NT2/D1 (cell line): ENCODE measurements at regions not wholly inside any gene's neighbourhood (a gene's known extent, or its start where the extent isn't known, plus 50 kb on each side); places are given as distances from the start of the nearest gene placed in this dataset.
A peak's percentile ranks its signal among the peaks of the same experiment; 100 is the strongest.

ENCODE experiments used
- DNase-seq: peaks from one replicate; pipeline ENCODE4 v3.0.0-alpha.2; 2011; ENCODE audit warnings: low read depth, low spot score
- H3K27me3 ChIP-seq: 2 replicates; pipeline ENCODE4 v1.6.0; 2011; ENCODE audit warnings: mild to moderate bottlenecking; ENCODE audit not compliant: insufficient read length, insufficient read depth
- H3K36me3 ChIP-seq: 2 replicates; pipeline ENCODE4 v1.6.1; 2011; ENCODE audit warnings: mild to moderate bottlenecking, low read length, mixed read lengths; ENCODE audit not compliant: insufficient read depth, insufficient read length
- H3K4me1 ChIP-seq: 2 replicates; pipeline ENCODE4 v1.5.1; 2011; ENCODE audit not compliant: insufficient read depth, insufficient read length
- H3K4me3 ChIP-seq: 2 replicates; pipeline ENCODE4 v1.5.1; 2011; ENCODE audit warnings: low read depth; ENCODE audit not compliant: insufficient read length
- H3K9ac ChIP-seq: 2 replicates; pipeline ENCODE4 v1.6.0; 2011; ENCODE audit warnings: low read depth; ENCODE audit not compliant: insufficient read length
- H3K9me3 ChIP-seq: 2 replicates; pipeline ENCODE4 v1.5.1; 2011; ENCODE audit warnings: mild to moderate bottlenecking, low read length; ENCODE audit not compliant: insufficient read depth
- SUZ12 ChIP-seq: IDR thresholded peaks from 2 replicates; pipeline ENCODE4 v1.6.1; 2011; ENCODE audit not compliant: insufficient read length, insufficient read depth; ENCODE audit errors: extremely low read depth
- YY1 ChIP-seq: IDR thresholded peaks from 2 replicates; pipeline ENCODE4 v1.6.1; 2011; ENCODE audit not compliant: insufficient read length, insufficient read depth
- ZNF274 ChIP-seq: IDR thresholded peaks from 2 replicates; pipeline ENCODE4 v1.6.1; 2011; ENCODE audit warnings: mild to moderate bottlenecking, low read depth, low read length

DNA sequence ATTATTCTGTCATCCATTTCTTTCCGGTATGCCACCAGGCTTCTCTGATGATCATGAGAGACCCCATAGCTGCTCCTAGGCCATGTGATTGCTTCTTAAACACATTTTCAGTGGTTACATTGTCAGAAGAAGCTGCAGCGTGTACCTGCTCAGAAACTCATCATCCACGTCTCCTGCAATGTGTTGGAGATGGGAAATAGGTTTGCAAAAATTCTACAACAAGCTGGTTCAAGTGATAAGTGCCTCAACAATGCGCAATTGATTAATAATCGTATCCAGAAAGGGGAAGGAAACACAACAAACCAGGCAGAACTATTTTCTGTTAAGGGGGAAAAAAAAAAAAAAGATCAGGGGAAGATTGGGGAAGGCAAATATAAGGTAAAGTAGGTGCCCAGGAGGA lies 75.7 kb upstream of the THUMPD2 start:
- Histone ChIP-seq H3K36me3 (no peaks in the 10 kb centered on the region), H3K4me1 (no peaks in the 10 kb centered on the region), H3K9ac (no peak overlapping the region), H3K9me3 (no peaks in the 10 kb centered on the region), H3K27me3 (no peaks in the 10 kb centered on the region), H3K4me3 (no peak overlapping the region)
- TF ChIP-seq YY1 (no peak), ZNF274 (no peak), SUZ12 (no peak)
- no peak for DNase-seq

DNA sequence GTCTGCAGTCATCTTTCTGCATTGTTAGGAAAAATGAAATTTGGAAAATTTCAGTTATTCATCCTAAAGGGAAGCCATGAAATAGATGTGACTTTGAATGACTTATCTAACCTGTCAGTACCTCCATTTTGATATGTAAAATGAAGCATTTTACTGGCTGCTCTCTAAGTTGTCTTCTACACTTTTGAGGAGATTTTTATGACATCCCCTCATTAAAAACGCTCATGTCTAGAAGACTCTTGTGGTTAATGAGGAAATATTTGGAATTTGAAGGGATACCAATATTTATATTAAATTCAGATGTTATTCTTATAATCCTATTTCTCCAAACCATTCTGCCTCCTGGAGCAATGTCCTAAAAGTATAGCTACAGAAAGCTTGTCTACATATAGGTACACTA lies 73.8 kb upstream of the THUMPD2 start:
- Histone ChIP-seq H3K9me3 (no peaks in the 10 kb centered on the region), H3K27me3 (no peaks in the 10 kb centered on the region), H3K4me1 (no peaks in the 10 kb centered on the region), H3K4me3 (no peak overlapping the region), H3K36me3 (no peaks in the 10 kb centered on the region), H3K9ac (no peak overlapping the region)
- TF ChIP-seq YY1 = no peak
- TF ChIP-seq ZNF274 = no peak
- no peak for TF ChIP-seq SUZ12
- no peak for DNase-seq

DNA sequence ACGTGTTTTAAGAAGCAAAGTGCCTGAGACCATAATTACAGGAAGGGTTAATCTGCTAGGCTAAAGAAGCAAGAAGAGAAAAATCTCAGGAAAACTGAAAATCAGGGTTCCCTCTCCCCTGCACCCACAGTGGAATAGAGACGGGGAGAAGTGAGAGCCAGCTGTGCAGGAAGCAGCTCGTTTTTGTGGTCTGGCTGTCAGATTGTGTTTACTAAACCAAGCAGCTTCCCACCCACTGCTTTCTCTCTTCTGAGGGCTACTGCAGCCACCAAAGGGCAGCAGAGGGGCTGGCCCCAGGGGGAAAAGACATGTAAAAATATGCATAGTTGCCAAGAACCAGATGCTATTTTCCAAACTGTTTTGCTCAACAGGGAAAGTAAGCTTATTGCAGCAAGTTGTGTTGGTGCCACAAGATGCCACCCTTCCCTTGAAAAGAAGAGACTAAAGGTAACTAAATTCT lies 72.6 kb upstream of the THUMPD2 start:
- Histone ChIP-seq H3K4me1 (no peaks in the 10 kb centered on the region), H3K27me3 (no peaks in the 10 kb centered on the region), H3K4me3 (no peak overlapping the region), H3K36me3 (no peaks in the 10 kb centered on the region), H3K9me3 (no peaks in the 10 kb centered on the region), H3K9ac (no peak overlapping the region)
- TF ChIP-seq ZNF274 = no peak
- no peak for TF ChIP-seq YY1
- TF ChIP-seq SUZ12 = no peak
- peak; percentile 30 for DNase-seq

DNA sequence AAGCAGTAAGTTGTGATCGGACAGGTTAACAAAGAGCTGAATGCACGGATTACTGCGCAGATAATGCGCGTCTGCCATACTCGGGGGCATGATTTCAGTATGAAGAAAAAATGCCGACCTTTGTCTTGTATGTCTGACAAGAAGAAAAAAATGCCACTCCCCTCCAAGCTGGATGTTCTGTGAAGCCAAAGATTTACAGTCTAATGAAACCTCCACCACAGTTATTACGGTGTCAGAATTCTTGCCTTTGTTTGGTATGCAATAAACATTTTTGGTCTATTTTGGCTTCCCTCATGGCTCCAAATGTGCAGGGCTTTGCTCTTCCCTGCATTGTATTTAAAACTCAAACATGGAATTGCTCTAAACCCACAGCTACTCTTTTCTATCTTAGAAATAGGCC lies 72.2 kb upstream of the THUMPD2 start:
- H3K27me3 ChIP-seq = no peaks in the 10 kb centered on the region
- H3K4me3 ChIP-seq = no peak overlapping the region
- no peak for DNase-seq
- H3K36me3 ChIP-seq = no peaks in the 10 kb centered on the region
- H3K9me3 ChIP-seq = no peaks in the 10 kb centered on the region
- H3K9ac ChIP-seq = no peak overlapping the region
- no peak for TF ChIP-seq SUZ12
- no peaks in the 10 kb centered on the region for H3K4me1 ChIP-seq

DNA sequence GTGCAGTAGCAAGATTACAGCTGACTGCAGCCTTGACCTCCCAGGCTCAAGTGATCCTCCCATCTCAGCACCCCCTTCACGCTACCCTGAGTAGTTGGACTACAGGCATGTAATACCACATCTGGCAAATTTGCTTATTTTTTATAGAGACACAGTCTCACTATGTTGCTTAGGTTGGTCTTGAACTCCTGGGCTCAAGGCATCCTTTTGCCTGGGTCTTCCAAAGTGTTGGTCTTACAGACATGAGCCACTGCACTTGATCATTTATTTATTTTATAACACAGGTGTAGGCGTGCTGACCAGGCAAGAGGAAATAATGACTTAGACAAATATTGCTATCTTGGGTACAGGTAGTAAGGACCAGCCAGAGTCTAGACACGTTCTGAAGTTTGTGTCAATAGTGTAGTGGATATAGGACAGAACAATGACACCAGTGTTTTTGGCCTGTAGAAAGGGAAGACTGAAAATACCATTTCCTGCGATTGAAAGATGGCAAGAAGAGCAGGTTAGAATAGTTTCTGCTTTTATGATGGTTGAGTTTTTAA lies 71.0 kb upstream of the THUMPD2 start:
- H3K4me1 ChIP-seq = no peaks in the 10 kb centered on the region
- no peak overlapping the region for H3K9ac ChIP-seq
- H3K9me3 ChIP-seq = no peaks in the 10 kb centered on the region
- no peak overlapping the region for H3K4me3 ChIP-seq
- no peaks in the 10 kb centered on the region for H3K36me3 ChIP-seq
- no peak for DNase-seq
- H3K27me3 ChIP-seq = no peaks in the 10 kb centered on the region
- no peak for TF ChIP-seq ZNF274
- TF ChIP-seq YY1 = no peak
- no peak for TF ChIP-seq SUZ12

DNA sequence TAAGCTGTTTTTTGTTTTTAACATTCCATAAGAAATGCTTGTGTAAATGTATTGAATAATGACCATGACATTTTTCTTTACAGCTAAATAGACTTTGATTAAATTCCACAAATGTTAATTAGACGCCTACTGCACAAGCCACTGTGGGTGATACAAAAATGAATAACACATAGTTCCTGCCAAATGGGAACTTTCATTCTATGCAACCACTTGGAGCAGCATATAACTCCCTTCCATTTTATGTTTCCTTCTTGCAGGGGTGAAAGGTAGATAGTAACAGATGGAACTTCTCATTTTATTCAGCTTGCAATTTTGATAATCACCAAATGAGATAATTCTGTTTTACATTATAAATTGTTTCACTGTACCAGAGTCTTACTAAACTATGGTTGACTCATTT lies 70.0 kb upstream of the THUMPD2 start:
- Histone ChIP-seq H3K36me3 (no peaks in the 10 kb centered on the region), H3K9ac (no peak overlapping the region), H3K4me3 (no peak overlapping the region), H3K4me1 (no peaks in the 10 kb centered on the region), H3K27me3 (no peaks in the 10 kb centered on the region), H3K9me3 (no peaks in the 10 kb centered on the region)
- TF ChIP-seq SUZ12 = no peak
- no peak for TF ChIP-seq ZNF274
- no peak for TF ChIP-seq YY1
- DNase-seq = no peak

DNA sequence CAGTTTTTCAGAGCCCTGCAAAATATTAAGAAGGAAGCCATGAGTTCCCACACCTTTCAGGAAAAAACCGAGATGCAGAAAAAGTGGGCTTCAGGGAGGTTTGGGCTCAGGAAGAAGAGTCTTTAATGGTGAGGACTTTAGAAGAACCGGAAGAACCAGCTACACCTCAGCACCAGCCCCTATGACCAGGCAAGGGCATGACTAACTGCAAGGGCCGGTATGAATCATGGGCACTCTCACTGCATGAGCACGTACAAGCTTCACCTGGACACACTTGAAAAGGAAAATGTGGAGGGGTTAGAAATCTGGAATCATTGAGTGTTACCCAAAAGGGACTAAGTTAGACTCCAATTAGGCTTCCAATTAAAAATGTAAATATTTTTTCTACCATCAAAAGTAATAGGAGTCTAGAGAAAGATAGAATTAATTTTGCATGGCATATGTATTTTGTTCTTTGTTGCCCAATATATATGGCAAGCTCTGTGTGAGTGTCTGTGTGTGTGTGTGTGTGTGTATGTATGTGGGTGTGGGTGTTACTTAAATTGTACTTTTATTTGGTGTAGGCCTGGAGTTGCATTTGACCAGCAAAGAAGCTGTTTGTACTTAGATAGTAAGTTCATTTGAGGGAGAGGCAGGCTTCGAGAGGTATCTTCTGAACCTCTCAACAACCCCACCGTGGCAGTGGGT lies 66.5 kb upstream of the THUMPD2 start:
- Histone ChIP-seq H3K27me3 (no peaks in the 10 kb centered on the region), H3K9ac (no peak overlapping the region), H3K4me3 (no peak overlapping the region), H3K36me3 (no peaks in the 10 kb centered on the region), H3K9me3 (no peaks in the 10 kb centered on the region), H3K4me1 (no peaks in the 10 kb centered on the region)
- no peak for TF ChIP-seq SUZ12
- no peak for TF ChIP-seq YY1
- no peak for TF ChIP-seq ZNF274
- DNase-seq = no peak

DNA sequence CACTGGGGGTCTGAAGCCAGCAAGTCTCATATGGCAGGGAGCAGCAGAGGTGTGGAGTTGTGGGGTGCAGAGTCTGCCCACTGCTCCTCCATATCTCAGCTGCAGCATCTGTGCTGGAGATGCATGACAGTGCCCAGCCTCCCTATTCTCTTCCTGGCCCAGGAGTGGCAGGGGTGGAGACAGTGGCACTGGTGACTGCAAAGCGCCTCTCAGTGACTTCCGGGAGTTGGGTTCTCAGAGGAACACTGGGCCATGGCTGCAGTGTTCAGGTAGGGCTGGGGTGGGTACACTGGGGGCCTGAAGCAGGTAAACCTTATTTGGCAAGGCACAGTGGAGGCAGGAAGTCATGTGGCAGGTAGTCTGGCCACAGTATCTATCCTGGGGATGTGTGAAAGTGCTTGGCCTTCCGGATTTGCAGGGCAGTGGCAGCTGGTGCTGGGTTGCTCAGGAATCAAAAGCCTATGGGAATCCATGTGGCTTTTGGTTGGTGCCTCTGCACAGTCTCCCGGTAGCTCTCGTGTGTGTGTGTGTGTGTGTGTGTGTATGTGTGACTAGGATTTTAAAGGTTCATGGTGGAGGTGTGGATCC lies 60.3 kb upstream of the THUMPD2 start:
- H3K9ac ChIP-seq = no peak overlapping the region
- no peaks in the 10 kb centered on the region for H3K27me3 ChIP-seq
- H3K4me1 ChIP-seq = peaks cover 3% of the 10 kb centered on the region
- no peak overlapping the region for H3K4me3 ChIP-seq
- no peak for DNase-seq
- peaks cover 9% of the 10 kb centered on the region; the same call in 1 of the 2 replicates for H3K9me3 ChIP-seq
- no peaks in the 10 kb centered on the region for H3K36me3 ChIP-seq
- TF ChIP-seq YY1 = no peak
- no peak for TF ChIP-seq SUZ12
- no peak for TF ChIP-seq ZNF274
